NCI-H1092 (cell line): ENCODE measurements at regions not wholly inside any gene's neighbourhood (a gene's known extent, or its start where the extent isn't known, plus 50 kb on each side); places are given as distances from the start of the nearest gene placed in this dataset.

Experiments
- DNase-seq: peaks from one replicate; lab custom pipeline; 2025; lab: John Stamatoyannopoulos, UW

DNA sequence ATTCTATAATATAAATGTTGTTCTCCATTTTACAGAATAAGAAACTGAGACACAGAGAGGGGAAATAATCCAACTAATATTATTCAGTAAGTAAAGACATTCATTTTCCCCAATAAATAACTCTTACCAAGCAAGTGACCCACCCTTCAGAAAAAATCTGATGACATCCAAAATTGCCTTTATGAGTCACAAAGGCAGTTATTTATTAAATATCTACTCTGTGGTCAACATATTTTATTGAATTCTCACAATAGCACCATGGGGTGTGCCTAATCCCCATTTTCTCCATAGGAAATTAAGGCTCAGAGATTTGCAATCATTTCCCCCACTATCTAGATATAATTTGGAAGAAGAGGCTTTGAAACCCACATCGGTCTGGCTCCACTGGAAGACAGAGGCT is 161.5 kb upstream of the ISX start:
- no peak for DNase-seq

DNA sequence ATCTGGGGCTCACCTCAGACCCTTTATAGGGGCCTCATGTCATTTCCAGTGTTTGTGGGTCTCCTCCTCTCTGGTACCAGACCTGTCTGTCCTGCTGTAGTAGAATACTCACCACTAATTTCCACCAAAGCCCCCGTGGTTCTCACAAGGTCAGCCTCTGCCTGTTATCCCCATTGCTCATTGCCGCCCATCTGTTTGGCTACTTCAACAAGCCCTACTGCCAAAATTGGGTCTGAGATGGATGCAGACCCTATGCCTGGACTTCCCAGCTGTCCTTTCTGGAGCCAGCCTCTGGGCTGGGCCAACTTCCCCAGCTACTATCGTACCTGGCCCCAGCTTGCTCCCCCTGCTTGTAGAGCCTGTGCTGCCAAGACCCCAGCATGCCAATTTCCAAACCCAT is 152.1 kb upstream of the ISX start:
- DNase-seq, result no peak

DNA sequence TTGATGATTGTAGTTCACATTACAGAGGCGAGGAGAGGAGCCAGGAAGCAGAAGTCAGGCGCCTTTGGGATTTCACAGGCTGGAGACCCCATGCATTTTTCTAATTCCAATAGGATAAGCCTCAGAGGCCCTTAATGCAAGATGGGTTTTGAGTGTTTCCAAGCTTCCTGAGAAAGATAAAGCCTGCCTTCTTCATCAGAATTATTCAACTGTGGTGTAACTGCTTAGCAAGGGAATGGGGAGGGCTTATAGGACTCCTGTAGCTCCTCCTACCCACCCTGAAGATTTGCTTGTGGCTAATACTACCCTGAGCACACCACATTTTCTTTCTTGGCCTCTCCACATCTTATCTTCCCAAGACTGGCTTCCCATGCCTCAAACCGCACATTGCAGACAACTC is 151.1 kb upstream of the ISX start:
- no peak for DNase-seq

DNA sequence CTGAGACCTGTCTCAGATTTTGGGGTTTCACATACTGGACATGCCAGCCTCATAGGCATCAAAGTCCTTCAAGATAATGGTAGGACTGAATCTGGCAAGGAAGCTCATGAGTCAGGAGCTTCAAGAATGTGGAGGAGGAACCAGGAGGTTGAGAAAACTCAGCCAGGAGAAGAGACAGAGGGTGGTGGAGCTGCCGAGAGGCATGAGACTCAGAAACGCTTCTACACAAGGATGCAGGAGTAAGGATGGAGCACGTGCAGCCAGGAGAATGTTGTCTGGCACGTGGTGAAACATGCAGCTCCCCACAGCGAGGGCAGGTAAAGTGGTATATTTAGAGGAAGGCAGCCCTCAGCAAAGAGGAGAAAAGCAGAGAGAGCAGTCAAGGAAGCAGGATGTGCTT is 148.7 kb upstream of the ISX start:
- DNase-seq, result no peak

DNA sequence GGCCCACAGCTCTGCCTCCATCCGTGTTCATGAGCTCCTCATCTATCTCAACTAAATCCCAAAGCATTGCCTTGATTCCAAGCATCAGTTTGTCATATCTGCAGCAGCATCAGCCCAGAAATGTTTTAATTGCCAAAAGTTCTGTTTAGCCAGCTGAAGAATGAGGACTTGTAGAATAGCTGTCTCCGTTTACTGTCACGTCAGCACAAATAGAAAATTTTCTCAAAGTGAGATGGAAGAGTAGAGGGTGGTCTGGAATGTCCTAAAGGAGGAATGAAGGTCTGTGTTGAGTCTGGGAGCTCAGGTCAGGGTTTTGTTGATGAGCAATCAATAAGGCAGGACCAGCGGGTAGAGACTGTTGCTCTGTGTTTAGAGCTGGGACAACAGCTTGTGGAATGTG is 134.9 kb upstream of the ISX start:
- DNase-seq, result no peak

DNA sequence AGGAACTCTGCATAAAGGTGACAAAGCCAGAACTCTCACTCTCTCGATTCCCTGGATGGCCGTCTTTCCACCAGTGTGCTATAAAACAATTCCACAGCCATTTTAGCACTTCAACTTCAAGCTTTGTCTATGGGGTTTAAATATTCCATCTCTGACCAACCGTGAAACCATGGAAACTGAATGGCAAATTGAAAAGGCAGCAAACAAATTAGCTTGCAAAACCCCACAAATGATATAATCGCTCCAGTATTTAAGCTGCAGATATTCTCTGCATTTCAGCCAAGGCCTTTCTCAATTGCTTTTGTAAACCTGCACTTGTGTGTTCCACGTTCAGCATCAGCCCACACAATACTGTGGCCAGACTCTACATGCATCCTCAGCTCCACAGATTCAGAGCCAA is 131.7 kb upstream of the ISX start:
- no peak for DNase-seq

DNA sequence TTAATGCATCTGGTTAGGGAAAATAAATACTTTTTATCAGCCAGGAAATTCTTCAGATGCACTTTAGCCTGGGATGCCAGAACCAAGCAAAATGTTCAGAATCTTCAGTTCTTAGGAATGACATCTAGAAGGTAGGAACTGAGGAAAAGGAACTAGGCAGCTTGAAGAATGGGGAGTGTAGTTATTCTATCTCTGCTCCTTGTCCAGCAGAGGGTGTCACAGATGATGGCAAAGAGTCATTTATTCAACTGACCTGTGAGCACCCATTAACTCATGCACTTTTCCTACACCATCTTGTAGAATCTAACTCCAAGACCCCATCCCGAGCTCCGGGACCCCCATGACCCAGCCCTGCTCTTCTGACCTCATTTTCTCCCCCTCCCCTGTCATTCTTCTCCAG is 122.1 kb upstream of the ISX start:
- no peak for DNase-seq

DNA sequence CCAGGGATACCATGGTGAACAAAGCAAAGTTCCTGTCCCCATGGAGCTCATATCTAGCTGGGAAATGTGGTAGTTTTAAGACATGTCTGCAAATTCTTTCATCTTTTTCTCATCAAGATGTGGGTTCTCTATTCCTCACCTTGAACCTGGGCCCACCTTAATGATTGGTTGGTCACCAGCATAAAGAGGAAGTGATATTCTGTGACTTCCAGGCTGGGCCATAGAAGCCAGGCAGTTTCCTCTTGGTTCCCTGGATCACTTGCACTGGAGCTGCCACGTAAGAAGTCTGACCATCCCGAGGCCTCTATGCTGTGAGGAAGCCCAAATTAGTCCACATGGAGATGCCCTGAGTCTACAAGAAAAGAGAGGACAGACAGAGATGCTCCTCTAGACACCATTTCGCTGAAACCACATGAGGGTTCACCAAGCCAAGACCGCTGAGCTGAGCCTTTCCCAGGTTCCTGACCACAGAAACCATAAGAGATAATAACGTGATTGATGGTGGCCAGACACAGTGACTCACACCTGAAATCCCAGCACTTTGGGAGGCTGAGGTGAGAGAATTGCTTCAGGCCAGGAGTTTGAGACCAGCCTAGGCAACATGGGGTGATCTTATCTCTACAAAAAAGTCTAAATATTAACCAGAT is 119.5 kb upstream of the ISX start:
- DNase-seq, result no peak

DNA sequence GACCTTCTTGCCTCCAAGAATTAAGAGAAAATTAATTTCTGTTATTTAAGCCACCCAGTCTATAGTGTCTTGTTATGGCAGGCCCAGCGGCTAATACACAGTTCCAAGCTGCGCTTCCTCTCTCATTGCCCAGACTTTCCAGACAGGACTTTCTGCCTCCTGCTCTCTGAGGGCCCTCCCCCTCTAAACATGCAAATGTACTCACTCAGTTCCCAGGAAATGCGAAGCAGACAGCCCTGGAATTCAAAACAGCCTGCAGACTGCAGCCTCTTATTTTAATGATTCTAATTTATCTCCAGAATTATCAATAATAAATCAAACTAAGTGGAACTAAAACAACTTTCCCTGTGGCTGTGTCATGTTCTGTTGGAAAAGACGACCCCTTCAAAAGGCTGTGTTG is 115.5 kb upstream of the ISX start:
- no peak for DNase-seq

DNA sequence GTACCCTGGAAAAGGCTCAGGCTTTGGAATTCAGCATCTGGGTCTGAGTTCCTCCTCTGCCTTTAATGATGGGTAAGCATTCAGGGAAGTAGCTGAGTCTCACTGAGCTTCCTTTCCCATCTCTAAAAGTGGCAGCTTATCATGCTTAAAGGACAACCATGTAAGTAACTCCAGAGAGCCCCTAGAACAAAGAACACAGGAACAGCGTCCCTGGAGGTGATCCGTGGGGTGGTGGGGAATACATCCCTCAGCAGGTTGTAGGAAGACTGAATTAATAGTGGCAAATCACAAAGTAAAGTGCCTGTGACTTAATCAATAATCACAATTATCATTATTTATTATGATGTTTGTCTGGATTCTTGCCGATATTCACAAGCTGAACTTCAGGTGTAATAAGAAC is 114.7 kb upstream of the ISX start:
- no peak for DNase-seq

DNA sequence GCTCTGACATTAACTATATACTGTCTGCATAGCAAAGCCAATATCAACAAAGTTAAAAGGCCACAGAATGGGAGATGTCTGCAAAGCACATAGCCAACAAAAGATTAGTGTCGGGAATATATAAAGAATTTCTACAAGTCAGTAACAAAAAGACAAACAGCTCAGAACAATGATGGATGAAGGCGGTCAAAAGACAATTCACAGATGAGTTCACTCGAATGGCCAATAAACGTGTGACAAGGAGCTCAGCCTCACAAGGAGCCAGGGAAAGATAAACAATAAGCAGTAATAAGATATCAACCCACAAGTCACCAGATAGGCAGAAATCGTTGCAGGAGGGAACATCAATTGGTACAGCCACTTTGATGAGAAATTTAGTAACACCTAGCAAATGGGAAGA is 106.0 kb upstream of the ISX start:
- no peak for DNase-seq

DNA sequence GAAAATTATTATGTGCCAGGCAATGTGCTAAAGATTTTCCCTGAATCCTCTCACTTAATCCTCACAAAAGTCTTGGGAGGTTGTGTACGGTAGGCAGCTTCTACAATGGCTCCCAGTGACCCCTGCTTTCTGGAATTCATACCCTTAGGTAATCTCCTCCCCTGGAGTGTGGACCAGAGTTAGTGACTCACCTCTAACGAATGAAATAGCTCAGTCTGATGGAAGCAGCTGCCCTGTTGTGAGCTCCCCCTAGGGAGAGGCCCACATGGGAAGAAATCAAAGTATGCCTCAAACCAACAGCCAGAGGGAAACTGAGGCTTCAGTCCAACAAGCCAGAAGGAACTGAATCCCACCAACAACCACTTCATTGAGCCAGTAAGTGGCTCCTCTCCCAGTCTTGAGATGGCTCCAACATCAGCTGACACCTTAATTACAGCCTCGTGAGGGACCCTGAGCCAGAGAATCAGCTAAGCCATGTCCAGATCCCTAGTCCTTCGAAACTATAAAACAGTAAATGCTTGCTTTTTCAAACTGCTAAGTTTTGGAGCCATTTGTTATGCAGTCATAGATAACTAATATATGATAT is 98.9 kb upstream of the ISX start:
- DNase-seq, result no peak

DNA sequence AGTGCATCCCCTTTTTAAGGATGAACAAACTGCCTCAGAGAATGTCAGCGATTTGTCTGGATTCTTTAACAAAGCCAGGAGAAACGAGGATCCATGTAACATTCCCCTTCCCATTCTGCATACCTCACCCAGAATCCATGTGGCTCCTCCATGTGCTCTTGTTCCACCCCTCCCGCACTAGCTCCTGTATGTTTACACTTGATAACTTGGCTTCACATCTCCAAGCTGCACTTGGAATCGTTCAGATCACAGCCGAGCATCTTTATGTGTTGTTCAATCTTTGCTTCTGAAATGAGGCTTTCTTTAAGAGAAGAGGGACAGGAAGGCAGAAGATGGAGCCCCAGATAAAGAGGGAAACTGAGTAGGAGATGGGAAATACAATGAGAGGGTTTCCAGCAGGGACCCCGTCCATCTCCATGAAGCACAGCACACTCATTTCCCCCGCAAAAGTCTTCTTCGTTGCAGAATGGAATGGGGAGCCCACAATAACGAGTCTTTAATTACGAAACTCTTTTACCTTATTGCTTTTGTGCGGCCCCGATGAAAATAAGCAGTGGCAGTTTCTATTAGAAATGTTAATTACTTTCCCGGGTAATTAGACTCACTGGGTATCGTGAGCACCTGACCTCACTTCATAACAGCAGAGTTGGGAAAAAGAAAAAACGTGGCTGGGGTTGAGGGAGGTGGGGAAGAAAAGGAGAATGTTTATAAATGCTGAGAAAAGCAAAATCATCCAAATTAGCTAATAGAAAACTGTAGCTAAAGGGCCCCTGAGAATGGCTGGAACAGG is 96.8 kb upstream of the ISX start:
- no peak for DNase-seq

DNA sequence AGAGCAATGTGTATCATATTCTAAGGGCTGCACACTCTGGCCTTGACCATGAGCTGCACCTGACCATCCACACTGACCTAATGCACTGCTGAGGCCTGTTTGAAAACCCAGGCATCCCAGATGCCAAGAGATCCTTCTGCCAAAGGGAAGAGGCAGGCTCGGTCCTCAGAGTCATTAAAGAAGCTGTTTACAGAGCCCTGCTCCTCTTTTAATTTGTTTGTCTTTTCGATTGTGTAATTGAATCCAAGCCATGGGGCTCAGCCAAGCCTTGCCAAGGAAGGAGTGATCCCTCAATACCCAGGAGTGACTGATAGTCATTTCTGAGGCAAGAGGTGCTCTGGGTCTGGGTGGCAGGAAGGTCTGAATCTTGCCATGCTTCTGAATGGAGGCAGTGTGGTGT is 94.5 kb upstream of the ISX start:
- DNase-seq, result no peak

DNA sequence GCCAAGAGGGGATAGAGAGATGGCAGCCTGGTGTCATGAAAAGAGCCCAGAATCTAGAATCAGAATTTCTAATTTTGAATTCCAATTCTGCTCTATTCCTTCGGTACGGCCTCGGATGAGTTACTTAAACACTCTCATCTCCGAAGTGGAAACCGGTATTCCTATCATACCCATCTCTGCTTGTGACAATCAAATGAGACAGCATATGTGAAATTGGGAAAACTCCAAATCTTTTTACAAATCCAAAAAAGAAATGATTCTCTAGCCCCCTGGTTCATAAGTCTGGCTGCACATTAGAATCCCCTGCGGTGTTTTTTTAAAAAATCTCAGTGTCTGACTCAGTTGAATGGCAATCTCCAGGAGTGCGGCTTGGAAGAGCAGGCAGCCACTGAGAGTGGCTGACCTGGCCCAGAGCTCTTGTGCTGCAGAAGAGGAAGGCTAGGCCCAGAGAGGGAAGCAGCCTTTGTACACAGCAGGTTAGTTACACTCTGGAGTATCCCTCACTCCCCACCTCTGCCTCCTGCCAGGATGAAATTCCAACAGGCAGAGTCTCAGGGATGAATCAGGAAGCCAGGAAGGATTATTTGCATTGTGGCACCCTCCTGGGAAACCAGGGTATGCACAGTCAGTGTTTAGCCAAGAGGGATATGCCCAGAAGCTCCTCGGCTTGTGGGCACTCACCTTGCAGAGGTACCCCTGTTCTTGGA is 93.6 kb upstream of the ISX start:
- no peak for DNase-seq

DNA sequence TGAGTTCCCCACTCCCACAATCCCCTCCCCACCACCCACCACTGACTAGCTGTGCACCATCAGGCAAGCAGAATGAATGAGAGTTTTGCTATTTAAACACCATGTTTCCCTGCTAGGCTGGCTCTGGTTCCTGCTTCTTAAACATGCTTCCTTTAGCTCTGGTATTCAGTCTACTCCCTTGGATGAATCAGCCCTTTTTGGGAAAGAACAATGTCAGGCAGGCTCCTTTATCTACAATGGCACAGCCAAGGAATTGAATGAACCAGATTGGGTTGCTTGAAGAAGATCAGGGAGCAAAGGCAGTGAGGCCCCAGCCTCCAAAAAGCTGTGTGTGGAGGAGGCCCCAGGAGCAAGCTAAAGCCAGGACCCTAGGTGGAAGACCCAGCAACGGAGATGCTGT is 92.9 kb upstream of the ISX start:
- no peak for DNase-seq

DNA sequence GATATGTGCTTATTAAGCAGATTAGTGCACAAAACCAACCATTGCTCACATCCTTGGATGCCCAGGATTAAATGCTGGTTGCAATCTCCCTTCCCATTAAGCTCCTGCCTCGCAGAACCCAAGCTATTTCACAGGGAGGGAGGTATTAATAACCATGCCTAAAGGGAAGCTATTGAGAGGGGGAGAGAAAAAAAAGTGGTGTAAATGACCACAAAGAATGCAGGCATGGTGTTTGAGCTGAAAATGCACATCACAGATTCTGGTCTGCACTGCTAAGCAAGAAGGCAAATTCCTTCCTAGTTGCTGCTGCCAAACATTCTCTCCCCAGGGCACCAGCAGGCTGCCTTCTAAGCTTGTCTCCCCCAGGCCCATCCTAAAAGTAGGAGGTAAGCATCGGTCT is 92.0 kb upstream of the ISX start:
- no peak for DNase-seq

DNA sequence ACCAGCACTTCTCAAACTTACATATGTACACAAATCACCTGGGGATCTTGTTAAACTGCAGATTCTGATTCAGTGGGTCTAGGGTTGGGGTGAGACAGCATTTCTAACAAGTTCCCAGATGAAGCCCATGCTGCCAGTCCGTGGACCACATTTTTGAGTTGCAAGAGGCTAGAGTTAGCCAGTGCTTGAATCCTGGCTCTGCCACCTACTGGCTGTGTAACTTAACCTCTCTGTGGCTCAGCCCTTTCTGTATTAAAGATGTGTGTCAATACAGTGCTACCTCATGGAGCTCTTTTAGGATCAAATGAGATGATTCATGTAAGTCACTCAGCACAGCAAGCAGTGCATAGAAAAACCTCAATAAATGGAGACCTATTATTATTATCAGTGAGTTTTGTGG is 90.2 kb upstream of the ISX start:
- no peak for DNase-seq

DNA sequence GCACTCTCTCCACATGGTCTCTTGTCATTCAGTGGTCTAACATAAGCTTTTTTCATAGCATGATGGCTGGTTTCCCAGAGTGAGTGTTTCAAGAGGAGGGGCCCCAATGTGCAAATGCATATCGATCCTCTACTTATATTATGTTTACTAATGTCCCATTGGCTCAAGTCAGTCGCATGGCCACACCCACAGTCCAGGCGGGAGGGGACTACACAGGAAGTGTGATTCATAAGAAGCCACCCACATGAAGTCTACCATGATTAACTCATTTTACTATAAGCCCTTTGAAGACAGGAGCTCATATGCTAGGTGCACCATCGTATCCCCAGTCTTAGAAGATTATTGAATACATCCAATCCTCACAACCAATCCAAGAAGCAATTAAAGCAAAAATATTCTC is 89.5 kb upstream of the ISX start:
- no peak for DNase-seq

DNA sequence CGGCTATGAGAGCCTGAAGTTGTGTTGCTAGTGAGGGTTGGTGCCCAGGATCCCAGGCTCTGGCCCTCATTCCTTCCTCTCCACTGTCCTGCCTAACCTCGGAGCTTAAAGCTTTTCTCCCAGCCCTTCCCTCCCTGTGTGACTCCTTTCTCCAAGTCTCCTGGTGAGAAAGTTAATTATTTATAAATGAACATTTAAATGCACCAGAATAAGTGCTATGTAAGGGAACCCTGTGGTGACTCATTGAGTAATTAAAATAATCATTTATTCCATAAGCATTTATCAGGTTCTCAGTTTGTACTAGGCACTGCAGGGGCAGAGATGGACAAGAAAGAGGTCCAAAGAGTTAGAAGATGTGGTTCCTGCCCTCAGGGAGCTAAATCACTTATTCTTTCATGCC is 89.1 kb upstream of the ISX start:
- no peak for DNase-seq

DNA sequence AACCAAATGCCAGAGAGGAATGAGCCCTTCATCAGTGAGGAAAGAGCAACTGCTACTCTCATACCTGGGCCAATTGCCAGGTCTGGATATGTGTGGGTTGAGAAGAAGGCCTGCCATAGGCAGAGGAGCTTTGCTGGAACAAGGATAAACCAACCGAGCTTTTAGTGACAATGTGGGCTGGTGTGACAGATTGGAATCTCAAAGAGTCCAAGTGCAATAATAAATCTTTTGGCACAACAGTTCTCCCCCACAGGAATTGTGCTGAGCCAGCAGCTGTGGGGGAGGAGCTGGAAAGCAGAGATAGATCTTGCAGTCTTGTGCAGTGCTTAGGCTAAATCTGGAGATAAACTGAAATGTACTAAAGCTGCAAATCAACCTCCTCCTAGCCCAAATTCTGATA is 79.4 kb upstream of the ISX start:
- DNase-seq, result no peak

DNA sequence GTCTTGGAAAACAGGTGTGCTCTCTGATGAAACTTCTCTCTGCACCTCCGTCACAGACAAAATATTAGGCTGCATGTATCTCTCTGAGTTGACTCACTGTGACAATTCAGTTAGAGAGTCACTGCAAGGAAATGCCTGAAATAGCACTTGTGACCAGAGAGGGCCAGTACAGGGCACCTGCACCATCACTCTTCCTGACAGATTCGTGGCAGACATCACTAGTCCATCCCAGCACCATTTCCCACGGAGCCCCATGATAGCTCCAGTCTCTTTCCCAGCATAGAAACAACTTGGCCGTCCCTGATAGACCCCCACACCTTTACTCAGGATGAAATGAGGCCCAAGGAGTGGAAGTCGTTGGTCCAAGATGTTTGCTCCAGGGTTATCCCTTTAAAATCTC is 73.3 kb upstream of the ISX start:
- no peak for DNase-seq

DNA sequence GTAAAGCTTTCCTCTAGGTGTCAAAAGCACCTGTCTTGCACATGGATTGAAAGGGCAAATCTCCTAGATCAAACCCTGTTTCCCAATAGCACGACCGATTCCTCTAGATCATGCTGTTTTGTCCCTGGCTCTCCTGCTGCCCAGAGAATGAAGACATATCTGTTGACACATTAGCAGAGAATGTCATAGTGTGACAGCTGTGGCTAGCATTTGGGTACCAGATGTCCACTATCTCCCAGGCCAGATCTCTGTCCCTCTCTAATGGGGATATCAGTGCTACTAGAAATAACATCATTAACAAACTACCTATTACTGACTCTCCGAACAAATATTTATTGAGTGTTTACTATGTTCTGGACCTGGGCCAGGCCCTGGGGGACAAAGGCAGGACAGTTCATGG is 72.4 kb upstream of the ISX start:
- no peak for DNase-seq
